HFF-Myc (cell line): ENCODE measurements at regions not wholly inside any gene's neighbourhood (a gene's known extent, or its start where the extent isn't known, plus 50 kb on each side); places are given as distances from the start of the nearest gene placed in this dataset.

Source experiments
- DNase-seq: peaks from one replicate; pipeline ENCODE4 v3.0.0-alpha.2; 2011; ENCODE audit warnings: low read depth; ENCODE audit errors: extremely low read depth
- H3K4me3 ChIP-seq: replicated peaks from 2 replicates; pipeline ENCODE4 v1.5.1; 2011; ENCODE audit warnings: low read depth, mild to moderate bottlenecking, control low read depth, low read length
- CTCF ChIP-seq: IDR thresholded peaks from 2 replicates; pipeline ENCODE4 v1.5.1; 2012; ENCODE audit warnings: mild to moderate bottlenecking, low read depth, low read length, control low read depth; ENCODE audit errors: missing control alignments

- DNase-seq, result no peak
- H3K4me3 ChIP-seq, result no peak overlapping the region
- no peak for TF ChIP-seq CTCF
Observed at GRCh38 chr12:25793196-25793595, 165.3 kb upstream of the RASSF8 start.

GRCh38 chr12:25794571-25794970 is 163.9 kb upstream of the RASSF8 start:
- no peak for TF ChIP-seq CTCF
- DNase-seq, result no peak
- H3K4me3 ChIP-seq, result no peak overlapping the region

- DNase-seq, result no peak
- TF ChIP-seq CTCF, result no peak
- H3K4me3 ChIP-seq, result no peak overlapping the region
Observed at GRCh38 chr12:25796523-25797000, 161.9 kb upstream of the RASSF8 start.

- TF ChIP-seq CTCF, result no peak
- DNase-seq, result no peak
- no peak overlapping the region for H3K4me3 ChIP-seq
Observed at GRCh38 chr12:25797386-25797785, 161.1 kb upstream of the RASSF8 start.

GRCh38 chr12:25797949-25798348 is 160.5 kb upstream of the RASSF8 start:
- no peak for TF ChIP-seq CTCF
- no peak for DNase-seq
- H3K4me3 ChIP-seq, result no peak overlapping the region

GRCh38 chr12:25800101-25800500 is 158.4 kb upstream of the RASSF8 start:
- TF ChIP-seq CTCF, result no peak
- H3K4me3 ChIP-seq, result no peak overlapping the region
- no peak for DNase-seq

- no peak for DNase-seq
- TF ChIP-seq CTCF, result no peak
Observed at GRCh38 chr12:25801734-25802133, 156.7 kb upstream of the RASSF8 start.

More at GRCh38 chr12:25801734-25802133, 156.7 kb upstream of the RASSF8 start:
- H3K4me3 ChIP-seq, result no peak overlapping the region
